Fibroblast of the aortic adventitia (primary cell): ENCODE measurements at regions not wholly inside any gene's neighbourhood (a gene's known extent, or its start where the extent isn't known, plus 50 kb on each side); places are given as distances from the start of the nearest gene placed in this dataset.

Experiments
- DNase-seq: peaks from one replicate; pipeline ENCODE4 v3.0.0-alpha.2; 2010; ENCODE audit warnings: low read depth
- H3K4me3 ChIP-seq: 2 replicates; pipeline ENCODE4 v1.5.1; 2011; ENCODE audit warnings: low read depth, mild to moderate bottlenecking, control low read depth, low read length, moderate library complexity
- CTCF ChIP-seq: IDR thresholded peaks from 2 replicates; pipeline ENCODE4 v1.5.1; 2011; ENCODE audit warnings: mild to moderate bottlenecking, low read length, control low read depth, inconsistent platforms; ENCODE audit not compliant: insufficient read depth

- H3K4me3 ChIP-seq: no peak overlapping the region
- no peak for DNase-seq
- no peak for TF ChIP-seq CTCF
These were observed 529.5 kb upstream of the FZD8 start for GRCh38 chr10:36171556-36171952.

- H3K4me3 ChIP-seq: no peak overlapping the region
- no peak for TF ChIP-seq CTCF
- DNase-seq: peak; percentile 16
These were observed 528.9 kb upstream of the FZD8 start for GRCh38 chr10:36170943-36171501.

GRCh38 chr10:36170142-36170719, 528.1 kb upstream of the FZD8 start:
- H3K4me3 ChIP-seq: no peak overlapping the region
- no peak for DNase-seq
- TF ChIP-seq CTCF: no peak

GRCh38 chr10:36168777-36169176, 526.7 kb upstream of the FZD8 start:
- TF ChIP-seq CTCF: no peak
- no peak overlapping the region for H3K4me3 ChIP-seq
- DNase-seq: no peak

GRCh38 chr10:36164556-36165504, 522.7 kb upstream of the FZD8 start:
- DNase-seq: no peak
- no peak overlapping the region for H3K4me3 ChIP-seq
- no peak for TF ChIP-seq CTCF

GRCh38 chr10:36163827-36164226, 521.7 kb upstream of the FZD8 start:
- DNase-seq: peak; percentile 80
- H3K4me3 ChIP-seq: no peak overlapping the region
- no peak for TF ChIP-seq CTCF
